HepG2 (cell line): ENCODE measurements at regions not wholly inside any gene's neighbourhood (a gene's known extent, or its start where the extent isn't known, plus 50 kb on each side); places are given as distances from the start of the nearest gene placed in this dataset.

Experiments
- BCL6 ChIP-seq: IDR thresholded peaks from 2 replicates; pipeline ENCODE4 v1.6.1; 2016; ENCODE audit warnings: missing genetic modification reagents, missing compliant biosample characterization
- CCAR2 ChIP-seq: fragments of 200-400 bp; formaldehyde crosslinking; optimal IDR thresholded peaks from 2 replicates; pipeline ENCODE3; 2018; ENCODE audit warnings: low read depth, mild to moderate bottlenecking, low read length, moderate library complexity
- FOSL1 ChIP-seq: sonication (generic); formaldehyde crosslinking; IDR thresholded peaks from 2 replicates; pipeline ENCODE4 v1.9.0; 2021; ENCODE audit warnings: missing genetic modification reagents, borderline replicate concordance
- IKZF4 ChIP-seq: sonication (generic); formaldehyde crosslinking; IDR thresholded peaks from 2 replicates; pipeline ENCODE4 v1.5.1; 2020; ENCODE audit warnings: borderline replicate concordance, mild to moderate bottlenecking, low read depth, missing genetic modification reagents; ENCODE audit errors: not compliant biosample characterization
- KAT2B ChIP-seq: fragments of 150-350 bp; IDR thresholded peaks from 2 replicates; pipeline ENCODE4 v1.6.1; 2014; ENCODE audit warnings: low read depth, low read length, borderline replicate concordance
- KMT2A ChIP-seq: sonication (generic); formaldehyde crosslinking; IDR thresholded peaks from 2 replicates; pipeline ENCODE4 v1.4.0; 2020; ENCODE audit warnings: missing genetic modification reagents
- MTA1 ChIP-seq: sonication (generic); formaldehyde crosslinking; IDR thresholded peaks from 2 replicates; pipeline ENCODE4 v1.4.0; 2020; ENCODE audit warnings: missing genetic modification reagents, mild to moderate bottlenecking, borderline replicate concordance
- MTF2 ChIP-seq: sonication (generic); formaldehyde crosslinking; IDR thresholded peaks from 2 replicates; pipeline ENCODE4 v1.5.0; 2020; ENCODE audit warnings: missing genetic modification reagents, borderline replicate concordance
- NR2C2 ChIP-seq: sonication (generic); formaldehyde crosslinking; IDR thresholded peaks from 2 replicates; pipeline ENCODE4 v1.4.0; 2020; ENCODE audit warnings: missing genetic modification reagents, mild to moderate bottlenecking, moderate library complexity, borderline replicate concordance
- SMAD3 ChIP-seq: sonication (generic); formaldehyde crosslinking; IDR thresholded peaks from 2 replicates; pipeline ENCODE4 v1.4.0; 2020; ENCODE audit warnings: missing genetic modification reagents
- ZFP36L1 ChIP-seq: sonication (generic); formaldehyde crosslinking; IDR thresholded peaks from 2 replicates; pipeline ENCODE4 v1.8.0; 2022; ENCODE audit warnings: mild to moderate bottlenecking, missing genetic modification reagents, moderate library complexity
- ZFP36L2 ChIP-seq: sonication (generic); formaldehyde crosslinking; IDR thresholded peaks from 2 replicates; pipeline ENCODE4 v1.4.0; 2020; ENCODE audit warnings: missing genetic modification reagents
- ZNF143 ChIP-seq: sonication (generic); formaldehyde crosslinking; IDR thresholded peaks from 2 replicates; pipeline ENCODE4 v1.4.0; 2020; ENCODE audit warnings: missing genetic modification reagents
- ZNF326 ChIP-seq: sonication (generic); formaldehyde crosslinking; IDR thresholded peaks from 2 replicates; pipeline ENCODE4 v1.4.0; 2020; ENCODE audit warnings: missing genetic modification reagents, borderline replicate concordance
- ZNF33A ChIP-seq: sonication (generic); formaldehyde crosslinking; IDR thresholded peaks from 2 replicates; pipeline ENCODE4 v1.5.1; 2020; ENCODE audit warnings: missing genetic modification reagents, mild to moderate bottlenecking, moderate library complexity, borderline replicate concordance
- ZNF354B ChIP-seq: sonication (generic); formaldehyde crosslinking; IDR thresholded peaks from 2 replicates; pipeline ENCODE4 v1.8.0; 2022; ENCODE audit warnings: mild to moderate bottlenecking, missing genetic modification reagents
- ZNF615 ChIP-seq: sonication (generic); formaldehyde crosslinking; IDR thresholded peaks from 2 replicates; pipeline ENCODE4 v1.5.0; 2020; ENCODE audit warnings: mild to moderate bottlenecking, missing genetic modification reagents, borderline replicate concordance
- ZNF644 ChIP-seq: IDR thresholded peaks from 2 replicates; pipeline ENCODE4 v1.6.1; 2016; ENCODE audit warnings: low read depth
- ZNF788 ChIP-seq: sonication (generic); formaldehyde crosslinking; IDR thresholded peaks from 2 replicates; pipeline ENCODE4 v1.5.0; 2020; ENCODE audit warnings: mild to moderate bottlenecking, missing genetic modification reagents, borderline replicate concordance
- TF ChIP-seq, protein P1 (sequence below): IDR thresholded peaks from 2 replicates; pipeline ENCODE4 v1.4.0; 2020; ENCODE audit warnings: mild to moderate bottlenecking, missing genetic modification reagents
- TF ChIP-seq, protein P2 (sequence below): sonication (generic); formaldehyde crosslinking; IDR thresholded peaks from 2 replicates; pipeline ENCODE4 v1.4.0; 2020; ENCODE audit warnings: missing genetic modification reagents
- TF ChIP-seq, protein P3 (sequence below): sonication (generic); formaldehyde crosslinking; IDR thresholded peaks from 2 replicates; pipeline ENCODE4 v1.8.1; 2023; ENCODE audit warnings: mild to moderate bottlenecking, missing genetic modification reagents

DNA sequence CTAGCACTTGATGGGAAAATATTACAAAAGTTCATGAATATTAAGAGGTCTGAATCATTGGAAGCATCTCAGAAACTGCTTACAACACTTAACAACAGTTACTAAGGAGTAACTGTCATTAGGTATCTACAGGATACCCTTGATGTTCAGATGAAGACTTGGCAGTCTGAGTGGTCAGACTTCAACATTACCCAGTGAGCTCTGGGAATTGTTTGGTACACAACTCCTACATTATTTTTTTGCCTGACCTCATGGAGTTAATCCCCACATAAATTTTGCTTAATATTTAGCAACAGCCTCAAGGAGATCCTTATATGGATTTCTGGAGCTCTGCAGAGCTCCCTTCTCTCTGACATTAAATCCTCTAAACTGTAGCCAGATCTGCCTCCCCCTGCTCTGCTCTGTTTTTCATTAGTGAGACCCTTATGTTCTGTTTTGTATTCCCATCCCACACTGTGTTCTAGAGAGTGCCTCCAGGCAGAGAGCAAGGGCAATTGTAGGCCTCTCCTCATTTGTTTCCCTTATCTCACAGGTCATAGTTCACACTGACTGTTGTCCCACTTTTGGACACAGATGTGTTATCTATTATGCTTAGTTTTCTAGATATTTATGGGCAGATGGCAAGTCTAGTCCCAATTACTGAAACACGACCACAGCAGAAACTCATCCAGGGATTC lies 368.8 kb downstream of the GASK1B start (continued):
- TF ChIP-seq, protein P1, sequence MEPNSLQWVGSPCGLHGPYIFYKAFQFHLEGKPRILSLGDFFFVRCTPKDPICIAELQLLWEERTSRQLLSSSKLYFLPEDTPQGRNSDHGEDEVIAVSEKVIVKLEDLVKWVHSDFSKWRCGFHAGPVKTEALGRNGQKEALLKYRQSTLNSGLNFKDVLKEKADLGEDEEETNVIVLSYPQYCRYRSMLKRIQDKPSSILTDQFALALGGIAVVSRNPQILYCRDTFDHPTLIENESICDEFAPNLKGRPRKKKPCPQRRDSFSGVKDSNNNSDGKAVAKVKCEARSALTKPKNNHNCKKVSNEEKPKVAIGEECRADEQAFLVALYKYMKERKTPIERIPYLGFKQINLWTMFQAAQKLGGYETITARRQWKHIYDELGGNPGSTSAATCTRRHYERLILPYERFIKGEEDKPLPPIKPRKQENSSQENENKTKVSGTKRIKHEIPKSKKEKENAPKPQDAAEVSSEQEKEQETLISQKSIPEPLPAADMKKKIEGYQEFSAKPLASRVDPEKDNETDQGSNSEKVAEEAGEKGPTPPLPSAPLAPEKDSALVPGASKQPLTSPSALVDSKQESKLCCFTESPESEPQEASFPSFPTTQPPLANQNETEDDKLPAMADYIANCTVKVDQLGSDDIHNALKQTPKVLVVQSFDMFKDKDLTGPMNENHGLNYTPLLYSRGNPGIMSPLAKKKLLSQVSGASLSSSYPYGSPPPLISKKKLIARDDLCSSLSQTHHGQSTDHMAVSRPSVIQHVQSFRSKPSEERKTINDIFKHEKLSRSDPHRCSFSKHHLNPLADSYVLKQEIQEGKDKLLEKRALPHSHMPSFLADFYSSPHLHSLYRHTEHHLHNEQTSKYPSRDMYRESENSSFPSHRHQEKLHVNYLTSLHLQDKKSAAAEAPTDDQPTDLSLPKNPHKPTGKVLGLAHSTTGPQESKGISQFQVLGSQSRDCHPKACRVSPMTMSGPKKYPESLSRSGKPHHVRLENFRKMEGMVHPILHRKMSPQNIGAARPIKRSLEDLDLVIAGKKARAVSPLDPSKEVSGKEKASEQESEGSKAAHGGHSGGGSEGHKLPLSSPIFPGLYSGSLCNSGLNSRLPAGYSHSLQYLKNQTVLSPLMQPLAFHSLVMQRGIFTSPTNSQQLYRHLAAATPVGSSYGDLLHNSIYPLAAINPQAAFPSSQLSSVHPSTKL (CRISPR knock-in tag) = peak; percentile 68
- TF ChIP-seq FOSL1 (CRISPR knock-in tag) = no peak
- TF ChIP-seq, protein P2, sequence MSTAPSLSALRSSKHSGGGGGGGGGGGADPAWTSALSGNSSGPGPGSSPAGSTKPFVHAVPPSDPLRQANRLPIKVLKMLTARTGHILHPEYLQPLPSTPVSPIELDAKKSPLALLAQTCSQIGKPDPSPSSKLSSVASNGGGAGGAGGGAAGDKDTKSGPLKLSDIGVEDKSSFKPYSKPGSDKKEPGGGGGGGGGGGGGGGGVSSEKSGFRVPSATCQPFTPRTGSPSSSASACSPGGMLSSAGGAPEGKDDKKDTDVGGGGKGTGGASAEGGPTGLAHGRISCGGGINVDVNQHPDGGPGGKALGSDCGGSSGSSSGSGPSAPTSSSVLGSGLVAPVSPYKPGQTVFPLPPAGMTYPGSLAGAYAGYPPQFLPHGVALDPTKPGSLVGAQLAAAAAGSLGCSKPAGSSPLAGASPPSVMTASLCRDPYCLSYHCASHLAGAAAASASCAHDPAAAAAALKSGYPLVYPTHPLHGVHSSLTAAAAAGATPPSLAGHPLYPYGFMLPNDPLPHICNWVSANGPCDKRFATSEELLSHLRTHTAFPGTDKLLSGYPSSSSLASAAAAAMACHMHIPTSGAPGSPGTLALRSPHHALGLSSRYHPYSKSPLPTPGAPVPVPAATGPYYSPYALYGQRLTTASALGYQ (CRISPR knock-in tag) = no peak
- TF ChIP-seq BCL6 (CRISPR knock-in tag) = peak; percentile 83
- no peak for TF ChIP-seq CCAR2
- TF ChIP-seq, protein P3, sequence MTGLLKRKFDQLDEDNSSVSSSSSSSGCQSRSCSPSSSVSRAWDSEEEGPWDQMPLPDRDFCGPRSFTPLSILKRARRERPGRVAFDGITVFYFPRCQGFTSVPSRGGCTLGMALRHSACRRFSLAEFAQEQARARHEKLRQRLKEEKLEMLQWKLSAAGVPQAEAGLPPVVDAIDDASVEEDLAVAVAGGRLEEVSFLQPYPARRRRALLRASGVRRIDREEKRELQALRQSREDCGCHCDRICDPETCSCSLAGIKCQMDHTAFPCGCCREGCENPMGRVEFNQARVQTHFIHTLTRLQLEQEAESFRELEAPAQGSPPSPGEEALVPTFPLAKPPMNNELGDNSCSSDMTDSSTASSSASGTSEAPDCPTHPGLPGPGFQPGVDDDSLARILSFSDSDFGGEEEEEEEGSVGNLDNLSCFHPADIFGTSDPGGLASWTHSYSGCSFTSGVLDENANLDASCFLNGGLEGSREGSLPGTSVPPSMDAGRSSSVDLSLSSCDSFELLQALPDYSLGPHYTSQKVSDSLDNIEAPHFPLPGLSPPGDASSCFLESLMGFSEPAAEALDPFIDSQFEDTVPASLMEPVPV (CRISPR knock-in tag) = no peak
- TF ChIP-seq ZNF644 (CRISPR knock-in tag) = 0 out of 2 replicates have a peak, but pooled peaks have one; percentile 51
- no peak for TF ChIP-seq ZNF143
- TF ChIP-seq ZNF326 = no peak
- TF ChIP-seq ZFP36L2 = no peak
- no peak for TF ChIP-seq ZNF354B (CRISPR knock-in tag)
- no peak for TF ChIP-seq IKZF4 (CRISPR knock-in tag)
- TF ChIP-seq NR2C2 (CRISPR knock-in tag) = peak; percentile 85
- no peak for TF ChIP-seq KMT2A (CRISPR knock-in tag)
- TF ChIP-seq ZNF788 (CRISPR knock-in tag) = no peak
- no peak for TF ChIP-seq ZNF615 (CRISPR knock-in tag)
- no peak for TF ChIP-seq KAT2B
- no peak for TF ChIP-seq MTF2 (CRISPR knock-in tag)
- no peak for TF ChIP-seq MTA1 (CRISPR knock-in tag)
- TF ChIP-seq SMAD3 = no peak
- TF ChIP-seq ZFP36L1 (CRISPR knock-in tag) = 0 out of 2 replicates have a peak, but pooled peaks have one; percentile 33
- TF ChIP-seq ZNF33A (CRISPR knock-in tag) = no peak
